Fibroblast of upper back skin (primary cell): ENCODE measurements at regions not wholly inside any gene's neighbourhood (a gene's known extent, or its start where the extent isn't known, plus 50 kb on each side); places are given as distances from the start of the nearest gene placed in this dataset.

Source experiments
- DNase-seq: peaks from one replicate; pipeline ENCODE4 v3.0.0-alpha.2; 2013

DNA sequence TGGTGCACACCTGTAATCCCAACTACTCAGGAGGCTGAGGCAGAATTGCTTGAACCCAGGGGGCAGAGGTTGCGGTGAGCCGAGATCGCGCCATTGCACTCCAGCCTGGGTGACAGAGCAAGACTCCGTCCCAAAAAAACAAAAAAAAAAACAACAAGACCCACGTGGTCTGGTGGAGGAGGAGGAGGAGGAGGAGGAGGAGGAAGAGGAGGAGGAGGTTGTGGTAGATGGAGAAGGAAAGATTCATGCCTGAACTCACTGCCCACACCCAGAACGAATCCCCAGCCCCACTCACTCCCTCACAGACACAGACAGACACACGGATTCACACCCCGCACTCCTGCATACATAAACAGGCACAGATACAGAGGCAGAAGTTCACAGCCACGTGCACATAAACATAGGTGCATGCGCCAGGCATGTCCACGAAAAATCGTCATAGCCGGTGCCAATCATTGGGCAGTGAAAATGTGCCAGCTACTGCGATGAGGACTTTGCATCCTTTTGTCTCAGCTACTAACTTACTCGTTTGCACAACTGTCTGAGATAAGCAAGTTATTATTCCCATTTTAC lies 138.5 kb downstream of the WSCD1 start:
- no peak for DNase-seq

DNA sequence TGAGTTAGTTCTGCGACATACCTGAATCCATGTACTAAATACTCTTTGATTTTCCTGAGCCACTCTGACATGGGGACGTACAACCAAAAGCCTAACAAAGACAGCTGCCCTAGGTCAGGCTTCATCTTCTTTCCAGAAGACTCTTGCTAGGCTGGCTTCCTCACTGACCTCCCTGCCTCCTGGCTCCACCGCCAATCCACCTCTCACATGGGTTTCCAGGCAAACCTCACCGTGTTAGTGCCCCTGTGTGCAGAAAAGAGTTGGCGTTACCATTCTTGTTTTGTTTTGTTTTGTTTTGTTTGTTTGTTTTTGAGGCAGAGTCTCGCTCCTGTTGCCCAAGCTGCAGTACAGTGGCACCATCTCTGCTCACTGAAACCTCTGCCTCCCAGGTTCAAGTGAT lies 135.3 kb downstream of the WSCD1 start:
- DNase-seq, result no peak

DNA sequence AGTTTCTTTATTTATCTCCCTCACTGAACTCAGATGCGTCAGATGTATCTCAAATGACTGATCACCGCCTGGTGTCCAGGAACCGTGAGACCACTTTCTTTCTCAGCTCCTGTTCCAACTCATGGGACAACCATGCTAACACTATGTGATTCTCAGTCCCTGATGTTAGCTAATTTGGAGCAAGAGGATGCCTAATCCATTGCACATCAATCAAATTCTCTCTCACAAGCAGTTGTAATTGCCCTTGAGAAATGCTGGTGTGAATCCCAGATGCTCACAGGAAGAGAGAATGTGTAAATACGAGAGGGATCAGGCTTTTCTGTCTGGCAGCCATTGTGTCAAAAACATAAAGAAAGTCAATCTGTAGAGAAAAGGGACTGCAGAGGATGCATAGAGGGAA lies 134.9 kb downstream of the WSCD1 start:
- DNase-seq, result no peak

DNA sequence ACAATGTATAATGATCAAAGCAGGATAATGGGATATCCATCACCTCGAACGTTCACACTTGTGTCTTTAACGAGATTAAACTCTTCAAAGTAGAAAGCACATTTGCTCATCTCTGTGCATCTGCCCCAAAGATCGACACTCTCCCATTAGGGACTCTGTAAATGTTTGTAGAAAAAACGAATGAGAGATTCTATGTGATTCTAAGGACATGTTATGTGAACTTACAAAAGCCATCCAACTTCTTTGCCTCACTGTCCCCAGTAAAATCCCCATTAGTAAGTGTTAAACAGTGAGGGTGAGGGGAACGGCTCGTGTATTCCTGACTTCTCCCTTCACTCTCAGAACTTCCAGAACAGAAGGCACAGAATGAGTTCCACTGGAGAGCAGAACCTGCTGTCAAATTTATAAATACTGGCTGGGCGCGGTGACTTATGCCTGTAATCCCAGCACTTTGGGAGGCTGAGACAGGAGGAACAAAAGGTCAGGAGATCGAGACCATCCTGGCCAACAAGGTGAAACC lies 134.1 kb downstream of the WSCD1 start:
- no peak for DNase-seq

DNA sequence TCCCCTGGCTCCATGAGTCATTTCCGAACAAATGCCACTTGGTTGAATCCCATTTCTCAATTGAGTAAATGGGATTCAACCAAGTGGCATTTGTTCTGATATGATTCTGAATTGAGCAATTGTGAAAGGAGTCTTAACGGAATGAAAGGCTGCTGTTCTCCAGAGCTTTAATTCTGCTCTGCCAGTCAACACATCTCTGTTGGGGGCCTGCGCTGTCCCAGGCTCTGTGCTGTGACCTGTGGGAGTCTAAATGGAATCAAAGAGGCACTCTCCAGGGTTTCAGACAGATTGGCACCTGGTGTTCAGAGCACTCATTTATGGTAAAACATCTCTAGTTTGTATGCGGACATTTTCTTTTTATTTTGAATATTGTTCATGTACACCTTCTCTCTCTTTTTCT lies 126.2 kb downstream of the WSCD1 start:
- no peak for DNase-seq

DNA sequence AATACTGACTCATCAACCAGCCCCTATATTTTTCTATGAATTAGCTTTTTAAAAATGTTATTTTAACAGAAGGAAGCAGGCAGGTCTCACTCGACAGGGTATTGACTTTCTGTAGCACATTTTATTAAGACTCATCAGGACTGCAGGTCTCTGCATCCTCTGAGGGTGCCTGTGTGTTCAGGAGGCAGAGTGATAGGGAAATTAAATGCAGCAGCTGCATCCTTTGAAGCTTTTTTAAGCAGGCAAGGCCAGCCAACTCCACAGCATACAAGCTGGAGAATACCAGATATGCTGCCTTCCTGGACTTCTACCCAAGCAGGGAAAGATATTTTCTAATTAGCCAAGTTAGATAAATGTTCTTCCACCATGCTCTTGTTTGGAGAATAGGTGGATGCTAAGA lies 124.9 kb downstream of the WSCD1 start:
- no peak for DNase-seq

DNA sequence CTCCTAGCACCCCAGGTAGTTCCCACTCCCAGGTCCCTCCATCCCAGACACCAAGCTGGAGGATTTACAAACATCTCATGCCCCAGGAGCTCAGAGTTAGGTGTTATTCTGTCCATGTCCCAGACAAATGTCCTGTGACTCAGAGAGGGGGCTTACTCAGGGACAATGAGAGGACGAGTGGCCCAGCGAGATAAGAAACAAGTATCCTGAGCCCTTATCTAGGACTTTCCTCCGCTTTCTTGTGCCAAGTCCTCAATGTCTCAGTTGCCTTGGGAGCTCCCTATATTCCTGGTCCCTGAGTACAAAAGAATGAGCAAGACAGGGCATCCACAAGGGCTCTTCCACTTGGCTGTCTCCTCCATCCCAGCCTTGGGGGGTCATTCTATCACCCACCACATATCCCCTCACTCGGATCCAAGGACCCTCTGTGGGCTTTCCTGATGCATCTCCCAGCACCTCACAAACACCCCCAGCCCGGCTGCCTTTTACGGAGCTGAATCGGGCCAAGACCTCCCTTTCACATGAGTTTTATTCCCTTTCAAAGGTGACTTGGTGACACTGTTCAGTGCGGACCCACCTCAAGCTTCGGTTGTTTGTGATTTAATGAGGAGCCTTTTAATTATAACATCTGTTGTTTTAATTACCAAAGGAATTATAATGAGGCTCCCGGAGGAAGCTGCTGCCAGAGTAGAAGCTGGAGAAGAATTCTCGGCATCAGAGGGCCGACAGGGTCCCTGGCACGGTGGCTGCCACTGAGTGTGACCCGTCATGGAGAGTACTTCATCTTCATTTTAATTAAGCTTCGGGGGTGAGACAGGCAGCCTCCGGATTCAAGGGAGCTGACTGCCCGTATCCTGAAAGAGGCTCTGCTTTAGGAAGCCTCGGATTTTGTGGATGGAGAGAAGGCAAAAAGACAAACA lies 121.5 kb downstream of the WSCD1 start:
- DNase-seq, result no peak

DNA sequence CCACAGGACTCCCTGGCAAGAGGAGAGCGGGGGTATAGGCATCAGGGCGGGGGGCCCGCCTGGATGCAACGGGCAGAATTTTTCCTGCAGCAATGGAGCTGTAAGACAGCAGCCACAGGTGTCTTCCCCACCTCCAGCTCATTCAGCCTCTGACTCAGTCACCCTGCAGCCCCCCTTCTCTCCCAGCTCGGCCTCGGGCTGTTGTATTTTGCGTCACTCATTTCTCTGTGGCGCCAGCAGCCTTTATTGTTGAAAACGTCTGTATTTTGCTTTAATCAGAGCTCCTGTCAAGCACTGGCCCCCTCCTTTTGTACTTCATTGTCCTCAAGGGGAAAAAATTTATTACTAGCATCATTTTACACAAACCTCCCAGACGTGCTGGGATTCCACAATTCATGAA lies 117.7 kb downstream of the WSCD1 start:
- DNase-seq, result no peak

DNA sequence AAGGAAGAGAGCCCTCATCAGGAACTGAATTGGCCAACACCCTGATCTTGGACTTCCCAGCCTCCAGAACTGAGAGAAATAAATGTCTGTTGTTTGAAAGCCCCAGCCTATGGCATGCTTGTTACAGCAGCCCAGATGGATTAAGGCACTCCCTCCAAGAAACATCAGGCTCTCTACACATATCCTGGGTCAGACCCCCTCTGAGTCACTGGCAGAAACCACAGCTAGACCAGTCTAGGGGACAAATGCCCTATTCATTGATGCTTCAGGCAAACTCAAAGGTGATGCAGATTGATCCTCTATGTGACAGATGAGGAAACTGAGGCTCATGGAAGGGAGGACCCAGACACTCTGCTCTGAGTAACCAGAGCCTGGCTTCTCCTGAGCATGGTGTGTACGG lies 116.8 kb downstream of the WSCD1 start:
- DNase-seq, result no peak

DNA sequence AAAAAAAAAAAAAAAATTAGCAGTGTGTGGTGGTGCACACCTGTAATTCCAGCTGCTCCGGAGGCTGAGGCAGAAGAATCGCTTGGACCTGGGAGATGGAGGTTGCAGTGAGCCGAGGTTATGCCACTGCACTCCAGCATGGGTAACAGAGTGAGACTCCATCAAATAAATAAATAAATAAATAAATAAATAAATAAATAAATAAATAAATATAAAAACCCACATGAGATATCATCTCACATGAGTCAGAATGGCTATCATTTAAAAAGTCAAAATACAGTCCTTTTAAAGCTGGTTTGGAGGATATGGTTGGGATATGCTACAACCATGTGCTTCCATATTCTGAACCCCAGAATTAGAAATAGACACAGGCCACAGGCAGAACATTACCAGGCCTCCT lies 114.3 kb downstream of the WSCD1 start:
- no peak for DNase-seq

DNA sequence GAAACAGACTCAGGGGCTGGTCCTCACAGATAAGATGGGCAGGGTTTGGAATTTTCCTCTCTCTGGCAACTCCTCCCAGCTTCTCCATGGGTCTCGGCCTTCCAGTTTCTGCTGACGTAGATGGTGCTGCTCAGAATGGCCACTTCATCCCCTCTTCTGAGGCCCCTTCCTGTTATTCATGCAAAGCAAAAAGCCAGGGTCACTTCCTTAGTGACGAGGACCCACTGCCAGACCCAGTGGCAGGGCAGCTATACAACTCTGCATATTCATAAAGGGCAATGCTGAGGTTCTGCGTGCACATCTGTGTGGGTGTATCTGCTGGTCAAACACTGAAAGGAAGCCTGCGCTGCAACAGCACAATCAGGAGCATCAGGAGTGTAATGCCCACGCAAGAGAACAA lies 108.8 kb downstream of the WSCD1 start:
- DNase-seq, result no peak

DNA sequence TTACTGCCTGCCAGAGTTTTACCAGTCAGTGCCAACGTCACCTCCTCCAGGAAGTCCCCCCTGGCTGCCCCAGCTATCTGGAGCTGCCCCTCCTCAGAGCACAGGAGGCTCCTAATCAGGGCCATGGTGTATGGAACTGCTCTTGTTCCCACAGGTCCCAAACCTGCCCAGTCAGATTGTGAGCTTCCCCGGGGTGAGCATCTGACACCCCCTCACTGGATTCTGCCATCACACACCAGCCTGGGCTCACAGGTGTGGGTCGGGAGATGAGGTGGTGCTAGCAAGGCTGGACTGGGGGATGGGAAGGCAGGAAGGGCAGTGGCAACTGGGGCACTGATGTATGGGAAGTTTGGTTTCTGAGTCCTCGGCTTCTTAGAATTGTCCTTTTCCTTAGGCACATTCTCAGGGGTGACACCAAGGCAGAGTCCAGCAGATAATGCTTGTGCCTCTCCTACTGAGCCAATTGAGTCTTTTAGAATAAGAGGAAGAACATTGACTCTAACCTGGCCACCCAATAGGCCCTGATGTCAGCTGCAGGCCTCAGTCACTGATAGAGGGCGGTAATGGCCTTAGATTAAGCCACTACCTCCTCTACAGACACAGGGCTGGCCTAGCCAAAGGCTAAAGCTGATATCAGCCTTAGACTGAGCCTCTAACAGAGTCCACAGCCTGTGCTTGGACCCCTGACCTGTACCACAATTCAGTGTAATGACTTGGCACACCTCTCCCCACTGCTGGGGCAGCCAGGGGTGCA lies 107.9 kb downstream of the WSCD1 start:
- no peak for DNase-seq
